ENCODE measurements at regions not wholly inside any gene's neighbourhood (a gene's known extent, or its start where the extent isn't known, plus 50 kb on each side); places are given as distances from the start of the nearest gene placed in this dataset.

DNA sequence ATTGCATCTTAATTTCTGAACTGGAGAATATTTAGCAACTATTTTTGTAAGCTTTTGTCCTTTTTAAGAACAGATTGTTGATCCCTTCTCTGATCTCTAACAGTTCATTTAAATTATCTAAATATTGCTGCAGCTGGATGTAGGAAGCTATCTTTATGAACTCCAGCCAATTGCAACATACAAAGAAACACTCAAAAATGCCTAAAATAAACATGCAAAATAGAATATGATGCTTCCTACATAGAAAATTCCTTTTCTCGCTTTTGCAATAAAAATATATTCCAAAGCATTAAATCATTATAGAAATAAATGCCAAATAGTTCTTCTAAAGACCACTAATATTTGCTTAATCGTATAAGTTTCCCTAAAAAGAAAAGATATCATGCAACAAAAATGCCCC lies 218.6 kb downstream of the LURAP1L start:
- TF ChIP-seq SUZ12 (IDR thresholded peaks at IDR 0.05; ENCODE audit: extremely low read depth, insufficient read depth, insufficient read length) (no peak), YY1 (IDR thresholded peaks at IDR 0.05; ENCODE audit: insufficient read depth, insufficient read length) (no peak), ZNF274 (IDR thresholded peaks at IDR 0.05; ENCODE audit: low read depth, low read length) (no peak)
- DNase-seq (ENCODE audit: low read depth, low spot score), result no peak
- Histone ChIP-seq H3K27me3 (ENCODE audit: insufficient read depth, insufficient read length) (no peaks in the 10 kb centered on the region), H3K36me3 (ENCODE audit: insufficient read depth, insufficient read length, low read length) (no peaks in the 10 kb centered on the region), H3K9ac (ENCODE audit: insufficient read length, low read depth) (no peak overlapping the region), H3K4me3 (ENCODE audit: insufficient read length, low read depth) (no peak overlapping the region), H3K4me1 (ENCODE audit: insufficient read depth, insufficient read length) (no peaks in the 10 kb centered on the region), H3K9me3 (ENCODE audit: insufficient read depth, low read length) (no peaks in the 10 kb centered on the region)

DNA sequence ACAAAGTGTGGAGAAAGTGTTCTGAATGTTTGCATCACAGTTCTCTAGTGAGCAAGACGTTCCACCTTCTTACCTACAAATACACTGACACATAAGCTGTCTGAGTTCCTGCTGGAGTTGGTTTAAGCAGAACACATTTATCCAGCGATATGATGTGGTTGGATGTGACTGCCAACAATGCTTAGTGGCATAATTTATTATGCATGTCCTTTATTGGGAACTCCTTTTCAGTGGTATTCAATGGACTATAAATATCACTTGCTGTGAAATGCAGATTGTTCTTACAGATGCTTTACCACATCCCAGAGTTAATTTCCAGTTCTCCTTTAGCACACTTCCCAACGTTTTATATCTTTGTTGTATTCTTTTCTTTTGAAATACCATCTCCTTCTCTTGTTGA lies 222.2 kb downstream of the LURAP1L start:
- H3K36me3 ChIP-seq (ENCODE audit: insufficient read depth, insufficient read length, low read length), result no peaks in the 10 kb centered on the region
- H3K4me1 ChIP-seq (ENCODE audit: insufficient read depth, insufficient read length), result no peaks in the 10 kb centered on the region
- no peaks in the 10 kb centered on the region for H3K27me3 ChIP-seq (ENCODE audit: insufficient read depth, insufficient read length)
- TF ChIP-seq ZNF274 (IDR thresholded peaks at IDR 0.05; ENCODE audit: low read depth, low read length) (no peak), YY1 (IDR thresholded peaks at IDR 0.05; ENCODE audit: insufficient read depth, insufficient read length) (no peak), SUZ12 (IDR thresholded peaks at IDR 0.05; ENCODE audit: extremely low read depth, insufficient read depth, insufficient read length) (no peak)
- H3K4me3 ChIP-seq (ENCODE audit: insufficient read length, low read depth), result no peak overlapping the region
- DNase-seq (ENCODE audit: low read depth, low spot score), result no peak
- no peaks in the 10 kb centered on the region for H3K9me3 ChIP-seq (ENCODE audit: insufficient read depth, low read length)
- no peak overlapping the region for H3K9ac ChIP-seq (ENCODE audit: insufficient read length, low read depth)

DNA sequence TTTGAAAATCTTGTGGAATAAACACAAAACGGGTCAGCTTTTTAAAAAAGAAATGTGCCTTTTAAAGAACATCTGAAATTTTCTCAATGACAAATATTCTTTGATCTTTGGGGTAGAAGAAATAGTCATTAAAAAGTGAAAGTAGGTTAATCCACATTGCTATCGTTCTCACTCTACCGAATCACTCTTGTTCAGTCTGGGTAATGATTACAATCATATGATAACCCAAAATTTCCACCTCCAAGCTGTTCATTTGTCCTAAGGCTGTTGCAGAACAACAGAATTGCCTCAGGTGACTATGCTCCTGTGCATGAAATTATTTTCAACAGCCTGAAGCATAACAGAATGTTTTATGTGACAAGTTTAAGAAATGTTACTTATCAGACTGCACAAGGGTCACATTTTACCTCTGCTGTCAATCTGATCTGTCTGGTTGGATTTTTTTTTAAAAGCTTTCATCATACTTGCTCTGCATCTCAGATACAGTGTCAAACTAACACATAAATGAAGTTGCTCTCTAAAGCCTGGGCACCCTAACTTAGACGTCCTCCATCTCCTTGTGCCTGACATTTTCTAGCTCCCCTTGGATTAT lies 227.3 kb downstream of the LURAP1L start:
- Histone ChIP-seq H3K4me3 (ENCODE audit: insufficient read length, low read depth) (no peak overlapping the region), H3K9me3 (ENCODE audit: insufficient read depth, low read length) (no peaks in the 10 kb centered on the region), H3K27me3 (ENCODE audit: insufficient read depth, insufficient read length) (no peaks in the 10 kb centered on the region), H3K4me1 (ENCODE audit: insufficient read depth, insufficient read length) (no peaks in the 10 kb centered on the region), H3K36me3 (ENCODE audit: insufficient read depth, insufficient read length, low read length) (no peaks in the 10 kb centered on the region), H3K9ac (ENCODE audit: insufficient read length, low read depth) (no peak overlapping the region)
- no peak for DNase-seq (ENCODE audit: low read depth, low spot score)
- no peak for TF ChIP-seq ZNF274 (IDR thresholded peaks at IDR 0.05; ENCODE audit: low read depth, low read length)
- no peak for TF ChIP-seq YY1 (IDR thresholded peaks at IDR 0.05; ENCODE audit: insufficient read depth, insufficient read length)
- no peak for TF ChIP-seq SUZ12 (IDR thresholded peaks at IDR 0.05; ENCODE audit: extremely low read depth, insufficient read depth, insufficient read length)

DNA sequence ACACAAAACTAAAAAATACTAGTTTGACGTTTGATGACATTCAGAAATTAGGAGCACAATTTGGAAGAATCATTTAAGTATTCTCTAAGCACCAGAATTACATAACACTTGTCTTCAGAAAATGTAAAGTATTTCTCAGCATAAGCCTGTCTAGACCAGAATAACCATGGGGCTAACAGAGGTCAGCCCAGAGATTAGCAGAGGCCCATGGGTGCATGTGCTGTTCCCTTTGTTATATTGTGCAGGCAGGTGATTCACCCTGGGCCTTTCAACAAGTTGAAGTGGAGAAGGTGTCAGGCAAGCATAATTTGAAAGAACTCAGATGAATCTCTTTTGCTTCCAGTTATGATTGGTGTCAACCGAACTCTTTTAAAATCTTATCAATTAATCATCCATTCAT lies 227.9 kb downstream of the LURAP1L start:
- no peaks in the 10 kb centered on the region for H3K9me3 ChIP-seq (ENCODE audit: insufficient read depth, low read length)
- TF ChIP-seq SUZ12 (IDR thresholded peaks at IDR 0.05; ENCODE audit: extremely low read depth, insufficient read depth, insufficient read length) (no peak), YY1 (IDR thresholded peaks at IDR 0.05; ENCODE audit: insufficient read depth, insufficient read length) (no peak), ZNF274 (IDR thresholded peaks at IDR 0.05; ENCODE audit: low read depth, low read length) (no peak)
- DNase-seq (ENCODE audit: low read depth, low spot score), result no peak
- H3K27me3 ChIP-seq (ENCODE audit: insufficient read depth, insufficient read length), result no peaks in the 10 kb centered on the region
- no peak overlapping the region for H3K4me3 ChIP-seq (ENCODE audit: insufficient read length, low read depth)
- no peak overlapping the region for H3K9ac ChIP-seq (ENCODE audit: insufficient read length, low read depth)
- no peaks in the 10 kb centered on the region for H3K36me3 ChIP-seq (ENCODE audit: insufficient read depth, insufficient read length, low read length)
- no peaks in the 10 kb centered on the region for H3K4me1 ChIP-seq (ENCODE audit: insufficient read depth, insufficient read length)

DNA sequence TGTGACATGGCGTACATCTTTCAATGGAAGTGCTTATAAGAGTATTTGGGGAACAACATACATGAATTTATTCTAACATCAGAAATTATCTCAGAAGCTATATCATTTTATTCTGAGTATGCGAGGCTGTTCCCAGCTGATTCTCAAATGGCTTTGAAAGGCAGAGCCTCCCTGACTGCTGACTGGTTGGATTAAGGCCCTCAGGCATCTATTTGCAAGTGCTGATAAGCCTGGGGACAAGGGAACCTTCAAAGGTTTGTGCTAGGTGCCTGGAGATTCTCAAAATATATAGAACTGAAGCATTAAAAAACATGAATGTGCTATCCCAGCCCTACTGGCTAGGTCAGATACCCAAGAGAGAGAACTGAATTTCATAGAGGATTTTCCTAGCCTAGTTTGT lies 235.1 kb downstream of the LURAP1L start:
- TF ChIP-seq SUZ12 (IDR thresholded peaks at IDR 0.05; ENCODE audit: extremely low read depth, insufficient read depth, insufficient read length) (no peak), YY1 (IDR thresholded peaks at IDR 0.05; ENCODE audit: insufficient read depth, insufficient read length) (no peak), ZNF274 (IDR thresholded peaks at IDR 0.05; ENCODE audit: low read depth, low read length) (no peak)
- no peak overlapping the region for H3K9ac ChIP-seq (ENCODE audit: insufficient read length, low read depth)
- DNase-seq (ENCODE audit: low read depth, low spot score), result no peak
- H3K36me3 ChIP-seq (ENCODE audit: insufficient read depth, insufficient read length, low read length), result no peaks in the 10 kb centered on the region
- no peaks in the 10 kb centered on the region for H3K27me3 ChIP-seq (ENCODE audit: insufficient read depth, insufficient read length)
- H3K4me3 ChIP-seq (ENCODE audit: insufficient read length, low read depth), result no peak overlapping the region
- no peaks in the 10 kb centered on the region; the same call in 1 of the 2 replicates for H3K9me3 ChIP-seq (ENCODE audit: insufficient read depth, low read length)
- no peaks in the 10 kb centered on the region for H3K4me1 ChIP-seq (ENCODE audit: insufficient read depth, insufficient read length)

DNA sequence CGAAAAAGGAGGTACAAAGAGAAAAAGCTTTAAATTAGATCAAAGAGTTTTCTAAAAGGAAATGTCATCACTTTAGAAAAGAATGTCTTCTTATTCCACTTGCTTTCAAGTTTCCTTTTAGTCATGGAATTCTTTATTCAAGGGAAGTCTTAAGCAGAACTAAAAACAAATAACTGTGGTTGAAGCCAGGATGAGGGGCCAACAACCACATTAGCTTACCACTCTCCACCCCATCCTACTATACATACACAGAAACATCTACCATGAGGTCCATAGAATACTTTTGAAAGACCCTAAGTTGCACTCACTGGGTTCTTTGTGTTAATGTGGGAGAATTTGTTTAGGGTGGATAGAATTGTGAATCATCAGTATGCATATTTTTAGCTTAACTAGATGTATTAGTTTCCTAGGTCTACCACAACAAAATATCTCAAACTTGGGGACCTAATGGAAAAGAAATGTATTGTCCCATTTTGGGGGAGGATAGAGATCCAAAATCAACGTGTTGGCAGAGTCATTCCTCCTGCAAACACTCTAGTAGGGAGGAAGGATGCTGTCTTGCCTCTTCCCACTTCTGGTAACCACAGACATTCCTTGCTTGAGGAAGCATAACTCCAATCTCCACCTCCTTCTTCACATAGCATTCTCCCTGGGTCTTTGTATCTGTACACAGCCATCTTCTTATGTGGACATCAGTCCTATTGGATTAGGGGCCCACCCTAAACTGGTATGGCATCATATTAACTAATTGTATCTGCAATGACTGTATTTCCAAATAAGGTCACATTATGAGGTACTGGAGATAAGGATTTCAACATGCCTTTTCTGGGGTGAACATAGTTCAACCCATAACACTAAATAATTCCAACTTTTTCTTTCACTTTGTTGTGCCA lies 239.4 kb downstream of the LURAP1L start:
- H3K4me3 ChIP-seq (ENCODE audit: insufficient read length, low read depth), result no peak overlapping the region
- no peak for DNase-seq (ENCODE audit: low read depth, low spot score)
- H3K9me3 ChIP-seq (ENCODE audit: insufficient read depth, low read length), result no peaks in the 10 kb centered on the region; the same call in 1 of the 2 replicates
- no peak for TF ChIP-seq YY1 (IDR thresholded peaks at IDR 0.05; ENCODE audit: insufficient read depth, insufficient read length)
- no peak for TF ChIP-seq ZNF274 (IDR thresholded peaks at IDR 0.05; ENCODE audit: low read depth, low read length)
- no peak for TF ChIP-seq SUZ12 (IDR thresholded peaks at IDR 0.05; ENCODE audit: extremely low read depth, insufficient read depth, insufficient read length)
- no peaks in the 10 kb centered on the region for H3K27me3 ChIP-seq (ENCODE audit: insufficient read depth, insufficient read length)
- H3K36me3 ChIP-seq (ENCODE audit: insufficient read depth, insufficient read length, low read length), result no peaks in the 10 kb centered on the region
- no peak overlapping the region for H3K9ac ChIP-seq (ENCODE audit: insufficient read length, low read depth)
- H3K4me1 ChIP-seq (ENCODE audit: insufficient read depth, insufficient read length), result no peaks in the 10 kb centered on the region

DNA sequence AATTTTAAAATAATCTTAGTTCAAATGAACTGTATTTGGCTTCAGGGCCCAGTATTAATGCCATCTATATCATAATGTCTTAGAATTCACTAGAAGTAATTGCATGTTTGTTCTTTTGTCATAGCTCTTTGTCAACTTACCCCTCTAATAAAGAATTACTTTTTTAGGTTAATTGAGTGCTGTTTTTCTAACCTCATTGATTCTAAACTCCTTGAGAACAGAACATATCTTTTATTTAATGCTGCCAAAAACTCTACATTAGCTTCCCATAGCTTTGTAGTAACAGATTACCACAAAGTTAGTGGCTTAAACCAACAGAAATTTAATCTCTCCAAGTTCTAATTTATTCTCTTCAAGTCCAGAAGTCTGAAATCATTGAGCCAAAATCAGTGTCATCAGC lies 242.4 kb downstream of the LURAP1L start:
- Histone ChIP-seq H3K9ac (ENCODE audit: insufficient read length, low read depth) (no peak overlapping the region), H3K9me3 (ENCODE audit: insufficient read depth, low read length) (no peaks in the 10 kb centered on the region), H3K4me1 (ENCODE audit: insufficient read depth, insufficient read length) (no peaks in the 10 kb centered on the region), H3K36me3 (ENCODE audit: insufficient read depth, insufficient read length, low read length) (no peaks in the 10 kb centered on the region), H3K27me3 (ENCODE audit: insufficient read depth, insufficient read length) (no peaks in the 10 kb centered on the region), H3K4me3 (ENCODE audit: insufficient read length, low read depth) (no peak overlapping the region)
- no peak for TF ChIP-seq SUZ12 (IDR thresholded peaks at IDR 0.05; ENCODE audit: extremely low read depth, insufficient read depth, insufficient read length)
- TF ChIP-seq YY1 (IDR thresholded peaks at IDR 0.05; ENCODE audit: insufficient read depth, insufficient read length), result no peak
- TF ChIP-seq ZNF274 (IDR thresholded peaks at IDR 0.05; ENCODE audit: low read depth, low read length), result no peak
- no peak for DNase-seq (ENCODE audit: low read depth, low spot score)
